ENCODE measurements at regions not wholly inside any gene's neighbourhood (a gene's known extent, or its start where the extent isn't known, plus 50 kb on each side); places are given as distances from the start of the nearest gene placed in this dataset.

DNA sequence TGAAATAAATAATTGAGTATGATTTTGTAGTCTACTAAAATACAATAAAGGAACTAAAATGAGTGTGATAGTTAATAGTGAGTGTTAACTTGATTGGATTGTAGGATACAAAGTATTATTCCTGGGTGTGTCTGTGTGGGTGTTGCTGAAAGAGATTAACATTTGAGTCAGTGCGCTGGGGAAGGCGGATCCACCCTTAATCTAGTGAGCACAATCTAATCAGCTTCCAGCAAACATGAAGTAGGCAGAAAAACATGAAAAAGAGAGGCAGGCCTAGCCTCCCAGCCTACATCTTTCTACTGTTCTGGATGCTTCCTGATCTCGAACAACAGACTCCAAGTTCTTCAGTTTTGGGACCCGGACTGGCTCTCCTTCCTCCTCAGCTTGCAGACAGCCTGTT lies 1716.6 kb downstream of the MRPL39 start:
- Histone ChIP-seq H3K9me3 (ENCODE audit: control insufficient read depth, low read depth, low read length) (no peaks in the 10 kb centered on the region), H3K4me2 (ENCODE audit: control insufficient read depth, extremely low read depth, insufficient read depth, low read depth, low read length) (no peak overlapping the region), H3K27ac (ENCODE audit: control insufficient read depth, insufficient read depth, low read length) (no peak overlapping the region), H3K4me1 (ENCODE audit: control insufficient read depth, extremely low read depth, insufficient read depth, low read length) (no peaks in the 10 kb centered on the region), H3K9ac (ENCODE audit: control insufficient read depth, extremely low read depth, insufficient read depth, low read length) (no peak overlapping the region), H3K4me3 (ENCODE audit: control insufficient read depth in 2 of 3, extremely low read depth in 1 of 3, insufficient read depth in 2 of 3, low read depth in 1 of 3, low read length in 3 of 3) (no peak overlapping the region), H3K9me1 (ENCODE audit: control insufficient read depth, extremely low read depth, insufficient read depth, low read length) (no peaks in the 10 kb centered on the region), H3K79me2 (ENCODE audit: control insufficient read depth, insufficient read depth, low read length) (no peaks in the 10 kb centered on the region), H3K36me3 (ENCODE audit: control insufficient read depth in 2 of 2, extremely low read depth in 1 of 2, insufficient read depth in 2 of 2, low read length in 2 of 2) (no peaks in the 10 kb centered on the region), H4K20me1 (ENCODE audit: control insufficient read depth, extremely low read depth, insufficient read depth, low read length) (no peaks in the 10 kb centered on the region), H3K27me3 (ENCODE audit: control insufficient read depth, extremely low read depth, insufficient read depth, low read length) (no peaks in the 10 kb centered on the region), H2AFZ (ENCODE audit: control insufficient read depth, low read length) (no peak overlapping the region)
- TF ChIP-seq, protein P1, sequence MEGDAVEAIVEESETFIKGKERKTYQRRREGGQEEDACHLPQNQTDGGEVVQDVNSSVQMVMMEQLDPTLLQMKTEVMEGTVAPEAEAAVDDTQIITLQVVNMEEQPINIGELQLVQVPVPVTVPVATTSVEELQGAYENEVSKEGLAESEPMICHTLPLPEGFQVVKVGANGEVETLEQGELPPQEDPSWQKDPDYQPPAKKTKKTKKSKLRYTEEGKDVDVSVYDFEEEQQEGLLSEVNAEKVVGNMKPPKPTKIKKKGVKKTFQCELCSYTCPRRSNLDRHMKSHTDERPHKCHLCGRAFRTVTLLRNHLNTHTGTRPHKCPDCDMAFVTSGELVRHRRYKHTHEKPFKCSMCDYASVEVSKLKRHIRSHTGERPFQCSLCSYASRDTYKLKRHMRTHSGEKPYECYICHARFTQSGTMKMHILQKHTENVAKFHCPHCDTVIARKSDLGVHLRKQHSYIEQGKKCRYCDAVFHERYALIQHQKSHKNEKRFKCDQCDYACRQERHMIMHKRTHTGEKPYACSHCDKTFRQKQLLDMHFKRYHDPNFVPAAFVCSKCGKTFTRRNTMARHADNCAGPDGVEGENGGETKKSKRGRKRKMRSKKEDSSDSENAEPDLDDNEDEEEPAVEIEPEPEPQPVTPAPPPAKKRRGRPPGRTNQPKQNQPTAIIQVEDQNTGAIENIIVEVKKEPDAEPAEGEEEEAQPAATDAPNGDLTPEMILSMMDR (optimal IDR thresholded peaks at IDR 0.05 in 1 of 3, IDR thresholded peaks at IDR 0.05 in 1 of 3, conservative IDR thresholded peaks at IDR 0.05 in 1 of 3; ENCODE audit: extremely low read depth in 1 of 3, insufficient read depth in 2 of 3, low read length in 3 of 3) = no peak
- no peak for TF ChIP-seq EZH2 (IDR thresholded peaks at IDR 0.05; ENCODE audit: low read length)
- dilution Hi-C loops (cut with MboI; ENCODE audit: extremely low pct_ligation_motif_present, low sequenced_read_pairs) = no loop called here
- FAIRE-seq (no peak), DNase-seq (ENCODE audit: low read depth, low spot score) (no peak)

DNA sequence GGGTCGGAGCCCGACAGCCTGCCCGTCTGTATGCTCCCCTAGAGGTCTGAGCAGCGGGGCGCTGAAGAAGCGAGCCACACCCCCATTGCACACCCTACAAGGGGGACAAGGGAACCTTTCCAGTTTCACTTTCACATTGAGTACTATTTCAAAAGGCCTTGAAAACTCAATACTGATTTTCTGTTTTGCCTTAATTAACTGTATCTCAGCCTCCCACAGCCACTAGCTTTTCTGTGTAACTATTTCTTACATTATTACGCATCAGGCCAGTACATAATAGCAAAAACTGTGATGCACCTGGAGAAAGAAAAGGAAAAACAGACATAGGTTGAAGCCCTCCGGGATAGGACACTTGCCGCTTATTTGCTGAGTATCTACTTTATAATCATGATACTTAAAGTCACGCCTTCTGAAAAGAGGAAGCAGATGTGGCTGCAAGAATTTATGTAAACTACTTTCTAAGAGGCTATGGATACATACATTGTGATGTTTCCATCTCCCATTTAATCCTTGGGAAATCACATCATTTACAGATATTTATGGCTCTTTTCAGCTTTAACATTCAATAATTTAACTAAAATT lies 1719.5 kb downstream of the MRPL39 start:
- Histone ChIP-seq H4K20me1 (ENCODE audit: control insufficient read depth, extremely low read depth, insufficient read depth, low read length) (no peaks in the 10 kb centered on the region), H3K4me1 (ENCODE audit: control insufficient read depth, extremely low read depth, insufficient read depth, low read length) (no peaks in the 10 kb centered on the region), H3K27ac (ENCODE audit: control insufficient read depth, insufficient read depth, low read length) (no peak overlapping the region), H3K9ac (ENCODE audit: control insufficient read depth, extremely low read depth, insufficient read depth, low read length) (no peak overlapping the region), H3K79me2 (ENCODE audit: control insufficient read depth, insufficient read depth, low read length) (no peaks in the 10 kb centered on the region), H2AFZ (ENCODE audit: control insufficient read depth, low read length) (no peak overlapping the region), H3K9me3 (ENCODE audit: control insufficient read depth, low read depth, low read length) (no peaks in the 10 kb centered on the region), H3K4me3 (ENCODE audit: control insufficient read depth in 2 of 3, extremely low read depth in 1 of 3, insufficient read depth in 2 of 3, low read depth in 1 of 3, low read length in 3 of 3) (no peak overlapping the region), H3K4me2 (ENCODE audit: control insufficient read depth, extremely low read depth, insufficient read depth, low read depth, low read length) (no peak overlapping the region), H3K27me3 (ENCODE audit: control insufficient read depth, extremely low read depth, insufficient read depth, low read length) (no peaks in the 10 kb centered on the region), H3K9me1 (ENCODE audit: control insufficient read depth, extremely low read depth, insufficient read depth, low read length) (no peaks in the 10 kb centered on the region), H3K36me3 (ENCODE audit: control insufficient read depth in 2 of 2, extremely low read depth in 1 of 2, insufficient read depth in 2 of 2, low read length in 2 of 2) (no peaks in the 10 kb centered on the region)
- FAIRE-seq (no peak), DNase-seq (ENCODE audit: low read depth, low spot score) (no peak)
- dilution Hi-C loops (cut with MboI; ENCODE audit: extremely low pct_ligation_motif_present, low sequenced_read_pairs) = no loop called here
- TF ChIP-seq, protein P1 (optimal IDR thresholded peaks at IDR 0.05 in 1 of 3, IDR thresholded peaks at IDR 0.05 in 1 of 3, conservative IDR thresholded peaks at IDR 0.05 in 1 of 3; ENCODE audit: extremely low read depth in 1 of 3, insufficient read depth in 2 of 3, low read length in 3 of 3) = no peak
- TF ChIP-seq EZH2 (IDR thresholded peaks at IDR 0.05; ENCODE audit: low read length) = no peak

Data from keratinocyte (primary cell).